Stimulated activated CD4-positive, alpha-beta T cell treated with anti-CD3 and anti-CD28 coated beads, TNF-alpha, amount 100 ng/mL, for 48 hours (primary cell): ENCODE measurements at regions not wholly inside any gene's neighbourhood (a gene's known extent, or its start where the extent isn't known, plus 50 kb on each side); places are given as distances from the start of the nearest gene placed in this dataset.

Experiments
- DNase-seq, 3 donors: peaks; one replicate each; pipeline ENCODE4 v3.0.0-alpha.2; 2020; ENCODE audit warnings: low read depth in 3 of 3

DNA sequence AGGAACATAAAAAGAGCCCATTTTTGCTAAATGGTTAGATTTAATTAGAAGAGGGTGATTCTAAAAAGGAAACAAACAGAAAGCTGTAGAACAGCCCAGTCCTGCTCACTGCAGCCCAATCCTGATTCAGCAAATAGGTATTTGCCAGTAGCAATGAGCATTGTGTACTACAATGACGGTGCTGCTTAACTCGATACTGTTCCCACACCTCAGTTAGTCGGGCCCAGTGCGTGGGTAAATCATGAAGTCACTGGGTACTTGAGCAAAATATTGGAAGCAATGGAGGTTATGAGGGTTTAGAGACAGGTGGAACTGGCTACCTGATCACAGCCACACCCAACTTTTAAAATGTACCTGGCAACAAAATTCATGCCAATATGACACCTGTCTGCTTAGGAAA is 101.5 kb upstream of the ADGRL2 start:
- DNase-seq: no peak

DNA sequence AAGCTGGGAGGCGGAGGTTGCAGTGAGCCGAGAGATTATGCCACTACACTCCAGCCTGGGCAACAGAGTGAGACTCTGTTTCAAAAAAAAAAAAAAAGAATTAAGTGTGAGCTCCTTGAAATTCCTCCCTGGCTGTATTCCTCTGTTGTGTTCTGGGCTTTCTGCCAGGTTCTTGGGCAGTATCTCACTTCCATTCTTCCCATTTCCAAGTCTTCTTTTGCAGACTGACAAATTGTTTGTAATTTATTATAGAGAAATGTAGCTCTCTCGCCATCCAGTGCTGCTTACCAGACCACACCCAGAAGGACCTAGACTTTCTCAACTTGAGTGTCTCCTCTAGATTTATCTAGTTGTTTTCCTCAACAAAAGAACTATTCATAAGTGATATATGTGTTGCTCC is 105.0 kb upstream of the ADGRL2 start:
- no peak for DNase-seq

DNA sequence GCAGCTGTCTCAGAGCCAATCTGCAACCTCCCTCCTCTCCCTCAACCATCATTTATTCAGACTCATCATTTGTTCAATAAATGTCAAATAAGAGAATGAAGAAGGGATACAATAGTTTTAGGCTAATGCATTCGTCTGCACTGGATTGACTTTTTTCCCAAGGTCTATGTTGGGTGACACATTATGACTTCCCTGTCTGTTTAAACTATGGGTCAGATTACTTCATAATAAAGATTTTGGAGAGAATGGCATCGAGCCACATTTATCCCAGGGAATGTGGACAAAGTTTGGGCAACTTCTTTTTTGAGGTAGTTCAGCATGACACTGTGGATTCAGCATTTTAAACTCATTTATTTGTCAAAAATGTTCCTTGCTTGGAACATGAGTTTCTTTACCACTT is 107.4 kb upstream of the ADGRL2 start:
- no peak for DNase-seq

DNA sequence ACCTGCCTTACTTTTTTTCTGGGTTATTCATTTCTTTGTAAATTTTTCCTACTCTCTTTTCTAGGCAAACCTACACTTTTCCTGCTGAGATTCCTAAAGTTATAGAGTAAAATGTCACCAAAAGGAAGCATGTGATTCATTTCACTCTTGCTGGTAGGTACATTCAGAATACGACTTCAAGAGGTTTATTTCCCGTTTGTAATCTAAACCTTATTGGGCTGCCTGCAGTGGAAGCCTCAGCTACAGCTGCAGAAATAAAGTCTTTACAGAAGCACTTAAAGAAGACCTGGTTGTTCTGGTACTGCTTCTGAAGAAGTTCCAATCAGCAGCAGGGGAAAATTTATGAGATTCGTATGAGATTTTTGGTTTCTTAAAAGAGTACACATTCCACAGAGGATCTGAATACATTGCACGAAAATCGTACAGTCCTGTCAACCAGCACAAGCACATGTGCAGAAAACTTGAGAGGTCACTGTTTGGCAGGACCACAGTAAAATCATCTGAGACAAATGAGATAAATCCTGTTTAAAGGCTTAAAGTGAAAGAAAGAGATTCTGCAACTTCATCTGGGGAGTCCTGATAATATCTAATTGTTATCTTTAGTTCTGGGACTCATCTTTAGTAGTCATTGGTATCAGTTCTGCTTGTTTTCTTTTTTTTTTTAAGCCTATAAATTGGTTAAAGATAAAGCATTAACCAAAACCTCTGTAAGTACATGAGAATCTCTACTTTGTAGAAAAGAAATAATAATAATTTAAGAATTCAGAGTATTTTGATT is 109.9 kb upstream of the ADGRL2 start:
- DNase-seq: no peak

DNA sequence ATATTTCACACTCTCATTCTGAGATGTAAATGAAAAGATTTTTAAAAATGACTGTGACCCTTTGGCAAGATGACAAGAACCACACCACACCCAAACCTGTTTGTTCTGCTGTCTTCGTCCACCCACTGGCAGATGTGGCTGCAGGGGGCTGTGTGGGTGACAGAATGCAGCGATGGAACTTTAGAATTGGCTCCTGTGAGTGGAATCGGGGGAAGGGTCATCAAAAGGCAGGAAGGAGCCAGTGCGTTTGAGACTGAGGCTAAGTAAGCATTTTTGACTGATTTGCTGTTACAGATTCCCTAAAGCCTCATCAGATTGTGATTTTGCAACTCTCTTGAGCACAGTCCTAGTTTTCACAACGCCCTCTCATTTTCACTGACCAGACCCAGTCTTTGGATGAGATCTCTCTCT is 111.2 kb upstream of the ADGRL2 start:
- no peak for DNase-seq

DNA sequence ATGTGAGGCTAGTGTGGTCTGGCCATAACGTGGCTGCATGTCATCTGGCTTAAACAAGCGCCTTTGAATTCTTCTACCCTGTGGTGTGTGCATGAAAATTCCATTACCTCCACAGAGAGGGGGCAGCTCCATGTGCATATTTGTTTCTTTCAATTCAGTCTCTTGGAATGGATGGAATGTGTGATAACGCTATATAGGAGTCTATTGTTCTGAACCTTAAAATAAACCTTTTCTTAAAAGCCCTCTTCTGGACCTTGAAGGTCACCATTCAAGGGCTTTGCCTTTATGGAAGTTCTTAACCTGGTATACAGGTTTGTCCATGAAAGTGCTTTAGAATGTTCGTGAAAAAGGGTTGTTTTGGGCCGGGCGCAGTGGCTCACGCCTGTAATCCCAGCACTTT is 118.2 kb upstream of the ADGRL2 start:
- DNase-seq: no peak

DNA sequence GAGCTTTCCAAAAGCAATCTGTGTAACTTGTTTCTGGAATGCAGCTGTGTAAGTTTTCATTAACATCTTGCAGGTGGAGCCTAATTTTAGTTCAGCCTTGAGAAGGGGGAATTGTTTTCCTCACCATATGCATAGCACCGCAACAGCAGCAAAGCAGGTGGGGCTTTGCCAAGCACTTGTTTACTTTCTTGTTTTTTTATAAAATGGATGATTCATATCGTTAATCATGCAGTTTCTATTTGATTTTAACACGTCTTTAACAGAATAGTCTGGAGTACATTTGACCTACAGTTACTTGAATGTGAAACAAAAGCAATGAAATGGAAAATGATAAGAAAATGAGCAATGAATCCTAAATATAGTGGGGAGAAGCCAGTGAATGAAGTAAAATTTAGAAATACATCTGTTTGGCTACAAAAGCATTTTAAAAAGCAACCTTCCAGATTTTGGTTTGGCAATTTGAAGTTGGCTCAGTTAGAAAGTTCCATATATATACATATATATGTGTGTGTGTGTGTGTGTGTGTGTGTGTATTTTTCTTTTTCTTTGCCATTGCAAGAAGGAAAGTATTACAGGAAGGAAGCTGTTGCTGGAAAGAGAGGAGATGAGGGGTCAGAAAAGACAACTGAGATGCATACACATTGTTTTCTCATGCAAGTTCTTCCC is 119.0 kb upstream of the ADGRL2 start:
- DNase-seq: no peak

DNA sequence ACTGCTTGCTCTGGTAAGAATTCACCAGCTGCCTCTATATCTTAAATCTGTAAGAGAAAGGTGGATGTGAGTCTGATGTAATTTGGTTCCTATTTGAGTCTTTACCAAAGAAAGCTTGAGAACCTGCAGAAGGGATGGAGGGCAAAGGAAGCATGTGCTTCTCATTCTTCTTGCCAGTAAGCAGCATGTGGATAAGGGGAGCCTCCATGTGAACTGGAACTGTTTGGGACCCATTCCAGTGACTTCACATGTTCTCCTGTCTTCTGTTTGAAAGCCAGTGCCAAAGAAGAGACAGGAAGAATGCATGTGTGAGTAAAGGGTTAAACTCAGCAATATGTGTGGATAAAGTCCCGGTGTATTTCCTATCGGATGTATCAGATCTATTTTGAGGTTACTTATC is 119.6 kb upstream of the ADGRL2 start:
- no peak for DNase-seq

DNA sequence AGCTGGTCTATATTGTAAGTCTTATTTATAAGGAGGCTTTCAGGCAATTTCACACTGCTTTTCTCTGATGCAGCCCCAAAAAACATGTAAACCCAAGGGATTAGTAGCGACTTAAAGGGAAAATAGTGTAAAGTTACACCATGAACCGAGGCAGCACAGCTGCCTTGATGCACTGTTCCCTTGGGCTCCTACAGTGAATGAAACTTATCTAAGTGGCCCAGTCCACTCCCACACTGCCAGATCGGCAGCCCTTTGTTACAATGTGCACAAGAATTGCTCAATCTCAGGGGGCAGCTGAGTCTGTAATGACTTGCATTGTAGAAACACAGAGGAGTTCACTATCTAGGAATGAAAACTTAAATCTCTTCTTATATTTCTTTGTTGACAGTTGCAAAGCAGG is 120.8 kb upstream of the ADGRL2 start:
- DNase-seq: no peak

DNA sequence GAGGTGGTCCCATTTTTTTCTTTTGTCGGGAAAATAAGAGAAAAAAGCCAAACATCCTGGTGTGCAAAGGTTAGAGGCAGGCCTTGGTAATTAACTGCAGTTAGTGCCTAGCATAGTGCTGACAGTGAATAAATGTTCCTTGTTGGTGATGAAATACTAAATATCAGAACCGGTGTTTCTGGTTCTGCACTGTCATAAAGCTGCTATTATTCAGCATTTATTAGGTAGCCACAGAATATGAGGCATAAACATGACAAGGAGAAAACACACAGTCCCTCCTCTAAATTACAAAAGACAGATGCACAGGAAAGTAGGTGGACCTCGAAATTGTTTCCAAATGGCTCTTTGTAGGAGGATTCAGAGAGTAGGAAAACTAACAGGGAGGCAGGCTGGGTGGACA is 122.0 kb upstream of the ADGRL2 start:
- DNase-seq: no peak

DNA sequence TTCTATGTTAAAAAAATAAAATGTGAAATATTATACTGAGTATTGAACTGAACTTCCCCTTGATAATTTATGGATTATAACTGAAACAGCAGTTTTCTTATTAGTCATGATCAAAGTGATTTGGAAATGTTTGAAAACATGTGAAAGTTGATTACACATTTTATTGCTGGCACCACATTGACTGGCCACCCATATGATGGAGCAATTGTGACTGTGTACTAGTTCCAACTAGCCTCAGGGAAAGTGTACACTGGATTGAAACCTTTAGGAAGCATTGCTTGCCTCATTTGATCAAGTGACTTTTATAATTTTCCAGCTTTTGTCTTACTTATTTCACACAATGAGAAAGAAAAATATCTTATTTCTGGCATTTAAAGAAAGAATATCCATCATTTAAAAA is 128.0 kb upstream of the ADGRL2 start:
- DNase-seq: no peak

DNA sequence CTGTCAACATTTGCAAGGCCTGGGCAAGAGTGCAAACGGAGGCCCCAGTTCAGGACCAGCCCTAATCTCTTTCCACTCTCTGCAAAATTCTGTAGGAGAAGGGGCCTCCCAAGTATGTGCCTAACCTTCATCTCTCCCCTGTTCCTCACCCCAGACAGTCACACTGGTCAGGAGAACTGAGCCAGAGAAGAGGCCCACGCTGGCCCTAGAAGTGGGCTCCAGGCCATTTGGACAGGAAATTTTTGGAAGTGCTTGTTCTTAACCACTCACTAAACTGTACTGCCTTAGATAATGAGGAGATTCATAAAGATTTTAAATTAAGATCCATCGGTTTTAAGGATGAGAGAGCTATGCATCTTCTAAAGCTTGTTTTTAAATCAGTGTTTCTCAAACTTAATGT is 129.7 kb upstream of the ADGRL2 start:
- no peak for DNase-seq

DNA sequence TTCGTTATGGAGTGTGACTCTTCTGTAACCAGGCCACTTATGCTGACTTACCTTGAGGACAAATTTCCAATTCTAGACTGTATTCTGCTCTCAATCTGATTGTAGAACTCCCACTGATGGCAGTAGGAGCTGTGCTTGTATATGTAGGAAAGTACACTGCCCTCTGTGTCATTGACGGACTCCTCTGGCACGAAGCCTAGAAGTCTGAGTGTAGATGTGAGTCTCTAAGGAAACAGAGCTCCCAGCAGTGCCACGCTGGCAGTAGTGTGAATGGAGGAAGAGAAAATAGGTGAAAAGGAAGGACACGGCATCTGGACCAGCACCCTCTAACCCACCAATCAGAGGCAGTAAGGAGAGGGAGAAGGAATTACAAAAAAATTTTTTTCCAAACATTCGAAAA is 130.4 kb upstream of the ADGRL2 start:
- DNase-seq: no peak

DNA sequence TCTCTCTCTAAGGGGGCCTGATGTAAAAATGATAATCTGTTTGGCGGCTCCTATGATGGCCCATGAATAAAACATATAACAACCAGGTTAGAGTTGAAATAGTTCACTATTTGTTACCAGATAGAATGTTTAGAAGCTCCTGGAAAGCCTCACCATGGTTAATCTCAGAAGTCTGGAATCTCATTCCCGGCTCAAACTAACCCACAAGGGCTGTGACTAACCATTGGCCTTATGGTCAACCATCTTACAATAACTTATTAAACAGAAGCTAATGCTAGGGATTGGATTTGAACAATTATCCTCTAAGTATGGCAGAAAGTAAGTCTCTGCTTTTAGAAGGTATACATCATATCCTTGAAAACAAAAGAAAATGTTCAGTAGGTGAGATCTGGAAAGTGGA is 134.1 kb upstream of the ADGRL2 start:
- no peak for DNase-seq

DNA sequence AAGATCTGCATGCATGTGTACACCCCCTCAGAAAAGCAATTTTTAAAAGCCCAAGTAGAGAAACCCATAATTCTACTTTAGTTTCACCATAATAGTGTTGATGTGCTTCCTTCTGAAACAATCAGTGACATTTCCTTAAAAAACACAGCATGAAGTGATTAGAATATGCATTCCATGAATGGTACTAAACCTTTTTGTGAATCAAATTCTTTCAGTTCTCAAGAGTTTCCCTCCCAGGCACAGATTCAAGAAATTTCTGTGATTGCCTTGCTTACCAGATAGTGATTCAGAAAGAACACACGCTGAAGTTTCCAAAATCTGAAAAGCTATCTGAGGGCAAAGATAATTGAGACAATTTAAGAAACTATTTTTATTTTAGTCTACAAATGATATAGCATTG is 136.4 kb upstream of the ADGRL2 start:
- DNase-seq: no peak

DNA sequence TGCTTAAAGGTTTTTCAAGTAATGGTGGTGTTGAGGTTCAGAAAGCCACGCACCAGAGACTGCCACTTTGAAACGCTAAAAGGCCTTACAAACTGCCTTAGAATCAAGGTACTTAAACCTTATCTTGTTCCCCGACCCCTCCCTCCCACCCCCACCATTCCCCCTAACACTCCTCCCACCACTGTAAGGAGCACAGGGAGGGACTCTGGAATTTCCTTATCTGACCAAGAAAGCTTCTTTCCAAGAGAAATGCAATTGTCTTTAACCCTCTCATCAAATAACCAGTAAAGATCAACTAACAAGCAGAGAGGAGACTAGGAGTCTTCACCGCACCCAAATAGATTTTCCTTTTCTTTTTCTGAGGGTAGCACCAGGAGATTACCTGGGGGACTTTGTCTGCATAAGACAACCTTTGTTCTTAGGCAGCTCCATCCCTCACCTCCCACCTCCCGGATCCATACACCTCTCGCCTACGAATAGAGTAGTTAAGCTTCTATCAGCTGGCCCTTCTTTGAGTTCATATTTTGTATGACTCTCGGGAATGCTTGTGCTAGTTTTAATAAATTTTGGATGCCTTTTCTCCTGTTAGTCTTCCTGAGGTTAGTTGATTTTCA is 137.7 kb upstream of the ADGRL2 start:
- no peak for DNase-seq

DNA sequence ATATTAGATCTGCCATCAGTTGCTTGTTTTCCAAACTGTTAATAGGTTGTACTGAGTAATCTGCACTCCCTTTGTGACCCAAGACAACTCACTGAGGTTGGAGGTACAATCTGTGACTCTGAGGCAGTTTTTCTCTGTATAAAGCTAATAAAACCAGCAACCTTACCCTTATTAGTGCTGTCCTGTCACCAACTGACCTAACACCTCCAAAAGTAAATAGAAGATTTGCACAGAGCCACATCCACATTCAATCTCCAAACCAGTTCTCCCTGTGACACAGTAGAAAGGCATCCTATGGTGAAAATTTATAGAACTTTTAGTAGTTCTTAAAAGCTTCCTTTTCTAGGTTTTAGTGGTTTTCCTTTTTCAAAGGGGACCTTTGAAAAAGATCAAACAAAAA is 140.4 kb upstream of the ADGRL2 start:
- DNase-seq: no peak

DNA sequence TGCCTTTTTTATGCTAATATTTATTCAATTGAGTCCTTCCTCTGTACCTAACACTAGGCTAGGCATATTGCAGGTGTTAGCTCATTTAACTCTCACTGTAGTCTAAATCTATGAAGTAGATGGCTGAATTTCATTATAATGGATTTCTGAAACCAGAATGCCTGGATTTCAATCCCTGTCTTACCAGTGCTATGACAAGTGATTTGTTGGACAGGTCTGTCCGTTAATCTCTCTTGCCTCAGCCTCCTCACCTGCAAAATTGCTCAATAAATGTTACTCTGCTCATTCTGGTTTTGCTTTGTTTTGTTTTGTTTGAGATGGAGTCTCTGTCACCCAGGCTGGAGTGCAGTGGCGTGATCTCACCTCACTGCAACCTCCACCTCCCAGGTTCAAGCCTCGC is 146.1 kb upstream of the ADGRL2 start:
- no peak for DNase-seq

DNA sequence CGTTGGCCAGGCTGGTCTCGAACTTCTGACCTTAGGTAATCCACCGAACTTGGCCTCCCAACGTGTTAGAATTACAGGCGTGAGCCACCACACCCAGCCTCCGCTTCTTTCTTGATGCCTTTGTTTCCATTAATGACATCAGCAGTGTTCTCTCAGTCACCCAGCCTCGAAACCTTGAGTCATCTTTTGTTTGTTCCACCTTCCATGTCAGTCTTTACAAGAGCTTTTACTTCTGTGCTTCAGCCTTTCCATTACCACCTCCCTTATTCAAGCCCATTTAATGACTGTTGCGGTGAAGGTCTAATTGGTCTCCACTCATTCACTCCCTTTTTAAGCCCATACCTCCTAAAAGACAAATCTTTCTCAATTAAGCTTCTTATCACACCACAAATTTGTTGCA is 146.6 kb upstream of the ADGRL2 start:
- DNase-seq: no peak

DNA sequence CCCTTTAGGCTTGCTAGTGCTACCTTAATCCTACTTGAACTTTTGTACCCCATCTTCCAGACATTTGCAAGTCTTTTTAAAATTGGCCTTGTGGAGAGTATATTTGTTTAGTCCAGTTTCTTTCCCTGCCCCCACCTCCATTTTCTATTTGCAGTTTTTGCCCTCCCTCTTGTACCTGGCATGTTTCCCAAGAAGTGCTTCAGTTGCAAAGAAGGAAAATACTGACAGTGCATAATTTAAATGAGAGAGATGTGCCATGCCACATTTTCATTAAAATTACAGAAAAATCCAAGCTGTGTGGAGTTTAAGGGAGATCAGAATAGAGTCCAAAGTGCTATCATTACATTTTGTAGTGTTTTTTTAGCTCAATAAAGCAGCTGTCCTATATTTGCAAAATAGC is 150.0 kb upstream of the ADGRL2 start:
- no peak for DNase-seq

DNA sequence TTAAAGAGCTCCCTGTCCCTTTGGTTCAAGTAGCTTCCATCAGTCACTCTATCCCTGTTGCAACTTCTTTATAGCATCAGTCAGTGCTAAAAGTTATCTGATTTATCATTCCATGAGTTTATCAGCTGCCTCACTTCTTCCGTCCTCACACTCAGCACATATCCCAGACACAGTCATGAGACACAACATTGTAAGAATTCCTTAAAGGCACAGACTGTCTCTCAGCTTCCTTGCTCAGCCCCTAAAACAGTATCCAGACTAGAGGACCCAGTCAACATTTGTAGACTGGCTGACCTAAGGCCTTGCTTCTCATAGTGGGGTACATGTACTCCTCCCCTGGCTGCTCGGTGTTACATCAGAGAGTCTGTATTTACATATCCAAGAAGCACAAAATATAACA is 164.9 kb upstream of the ADGRL2 start:
- no peak for DNase-seq

DNA sequence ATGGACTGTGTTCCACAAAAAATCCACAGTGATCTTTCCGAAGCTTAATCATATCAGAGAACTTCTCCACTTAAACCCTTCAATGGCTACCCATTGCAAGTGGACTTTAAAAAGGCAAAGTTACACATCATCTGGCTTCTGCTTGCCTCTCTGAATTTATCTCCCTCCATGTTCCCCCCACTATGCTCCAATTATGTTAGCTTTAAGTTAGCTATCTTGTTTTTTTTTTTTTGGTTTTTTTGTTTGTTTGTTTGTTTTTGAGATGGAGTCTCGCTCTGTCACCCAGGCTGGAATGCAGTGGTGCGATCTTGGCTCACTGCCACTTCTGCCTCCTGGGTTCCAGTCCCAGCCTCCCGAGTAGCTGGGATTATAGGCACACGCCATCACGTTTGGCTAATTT is 166.4 kb upstream of the ADGRL2 start:
- no peak for DNase-seq

DNA sequence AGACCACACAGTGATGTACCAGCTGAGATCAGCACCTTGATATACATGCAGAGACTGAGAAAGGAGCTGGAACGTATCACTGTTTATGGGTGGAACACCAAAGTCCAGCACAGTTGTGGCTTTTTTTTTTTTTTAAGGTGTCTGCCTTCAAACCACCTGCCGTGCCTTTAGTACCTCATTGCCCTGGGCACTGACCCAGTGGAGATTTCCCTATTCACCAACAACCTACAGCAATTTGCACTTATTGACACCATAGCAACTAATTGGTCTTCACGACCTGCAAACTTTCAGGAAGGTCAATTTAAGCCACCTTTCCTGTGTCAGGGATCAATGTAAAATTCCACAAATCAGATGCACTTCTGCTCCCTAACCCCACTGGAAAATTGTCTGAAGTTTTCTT is 181.6 kb upstream of the ADGRL2 start:
- no peak for DNase-seq
